Small intestine (tissue), 7 donors: ENCODE measurements at regions not wholly inside any gene's neighbourhood (a gene's known extent, or its start where the extent isn't known, plus 50 kb on each side); places are given as distances from the start of the nearest gene placed in this dataset.

Experiments
- DNase-seq, 2 donors: peaks; one replicate each; pipeline versions ENCODE4 v3.0.0 to v3.0.0-alpha.2; 2013
- FAIRE-seq: peaks from 2 replicates; lab custom pipeline; 2012; peaks lifted over from hg19 to GRCh38; lab: Jason Lieb, UNC
- H3K27ac ChIP-seq, 3 donors: one replicate each; pipeline ENCODE4 v1.5.1; 2013; ENCODE audit warnings: low read length in 2 of 3, mild to moderate bottlenecking in 2 of 3, control low read depth in 1 of 3, inconsistent platforms in 1 of 3, low read depth in 1 of 3, moderate library complexity in 1 of 3
- H3K27me3 ChIP-seq, 3 donors: one replicate each; pipeline ENCODE4 v1.6.1; 2013; ENCODE audit warnings: low read length in 3 of 3, inconsistent platforms in 1 of 3; ENCODE audit not compliant: control insufficient read depth in 3 of 3, insufficient read depth in 3 of 3
- H3K36me3 ChIP-seq, 3 donors: one replicate each; pipeline ENCODE4 v1.6.1; 2013; ENCODE audit warnings: low read length in 3 of 3, inconsistent platforms in 1 of 3, low read depth in 1 of 3, mild to moderate bottlenecking in 1 of 3, moderate library complexity in 1 of 3; ENCODE audit not compliant: control insufficient read depth in 3 of 3, insufficient read depth in 2 of 3
- H3K4me1 ChIP-seq, 3 donors: one replicate each; pipeline ENCODE4 v1.6.1; 2013; ENCODE audit warnings: low read length in 2 of 3, inconsistent platforms in 1 of 3, low read depth in 1 of 3, mild to moderate bottlenecking in 1 of 3, moderate library complexity in 1 of 3; ENCODE audit not compliant: control insufficient read depth in 3 of 3, insufficient read depth in 2 of 3
- H3K4me3 ChIP-seq, 3 donors: one replicate each; pipeline ENCODE4 v1.5.1; 2013; ENCODE audit warnings: low read length in 3 of 3, control low read depth in 1 of 3, inconsistent platforms in 1 of 3, low read depth in 1 of 3, mild to moderate bottlenecking in 1 of 3, moderate library complexity in 1 of 3
- H3K9me3 ChIP-seq, 2 donors: one replicate each; pipeline ENCODE4 v1.6.1; 2013; ENCODE audit warnings: low read depth in 1 of 2, low read length in 1 of 2; ENCODE audit not compliant: control insufficient read depth in 2 of 2, insufficient read depth in 1 of 2
- WGBS, 3 donors: extraction: QIAGEN DNeasy Blood & Tissue Kit; methylation state at CpG; one replicate each; pipeline ENCODE4 v1.1.7; 2013; 5-methylcytosine and 5-hydroxymethylcytosine counted together
- donor health status: healthy with polysubstance abuse.
- donor health status: control.
- donor health status: control.
- donor health status: Bipolar disorder and iron deficiency.
- donor health status: healthy.

DNA sequence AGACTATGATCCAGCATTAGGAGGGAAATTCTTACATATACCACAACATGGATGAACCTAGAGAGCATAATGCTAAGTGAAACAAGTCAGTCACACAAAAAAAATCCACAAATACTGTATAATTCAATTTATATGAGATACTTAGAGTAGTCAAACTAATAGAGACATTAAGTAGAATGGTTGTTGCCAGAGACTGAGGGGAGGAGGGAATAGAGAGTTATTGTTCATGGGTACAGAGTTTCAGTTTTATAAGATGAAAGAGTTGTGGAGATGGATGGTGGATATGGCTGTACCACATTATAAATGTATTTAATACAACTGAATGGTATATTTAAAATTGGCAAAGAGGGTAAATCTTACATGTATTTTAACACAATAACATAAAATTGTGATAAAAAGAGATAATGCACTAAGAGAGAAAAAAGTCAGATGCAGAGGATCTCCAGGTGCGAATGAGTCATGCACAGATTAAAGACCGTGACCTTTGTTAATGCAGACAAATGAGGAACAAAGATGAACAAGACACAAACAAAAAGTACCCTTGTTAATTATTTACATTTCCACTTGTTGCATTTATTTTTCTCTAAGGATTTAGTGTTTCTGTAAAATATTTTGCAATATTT lies 541.7 kb upstream of the MEX3C start:
- Histone ChIP-seq H3K4me3 (no peak overlapping the region), H3K4me1 (no peaks in the 10 kb centered on the region), H3K36me3 (no peaks in the 10 kb centered on the region), H3K27ac (no peak overlapping the region), H3K9me3 (no peaks in the 10 kb centered on the region), H3K27me3 (no peaks in the 10 kb centered on the region)
- FAIRE-seq (no peak), DNase-seq (no peak)
- WGBS, 3 donors, result 39 to 83% (median 46%) methylated on average over 2 of the region's 2 CpGs

DNA sequence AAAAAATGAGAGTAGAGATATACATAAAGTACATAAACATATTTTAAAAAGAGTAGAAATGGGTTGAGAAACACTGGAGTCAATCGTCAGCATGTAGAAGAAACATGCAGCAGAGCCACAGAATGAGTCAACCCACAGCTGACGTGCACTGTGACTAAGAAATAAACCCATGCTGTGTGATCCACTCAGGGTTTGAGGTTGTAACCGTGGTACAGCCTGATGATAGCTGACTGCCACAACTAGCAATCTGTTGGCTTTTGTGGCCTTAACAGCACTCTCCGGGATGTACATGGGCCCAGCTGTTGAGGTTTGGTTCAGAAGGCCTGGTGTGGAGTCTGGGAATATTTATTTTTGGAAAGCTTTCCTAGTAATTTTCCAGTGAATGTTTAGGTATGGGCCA lies 554.4 kb upstream of the MEX3C start:
- no peak for FAIRE-seq
- H3K27ac ChIP-seq, result no peak overlapping the region
- 68 to 80% (median 76%) methylated on average over 4 of the region's 4 CpGs for WGBS, 3 donors

DNA sequence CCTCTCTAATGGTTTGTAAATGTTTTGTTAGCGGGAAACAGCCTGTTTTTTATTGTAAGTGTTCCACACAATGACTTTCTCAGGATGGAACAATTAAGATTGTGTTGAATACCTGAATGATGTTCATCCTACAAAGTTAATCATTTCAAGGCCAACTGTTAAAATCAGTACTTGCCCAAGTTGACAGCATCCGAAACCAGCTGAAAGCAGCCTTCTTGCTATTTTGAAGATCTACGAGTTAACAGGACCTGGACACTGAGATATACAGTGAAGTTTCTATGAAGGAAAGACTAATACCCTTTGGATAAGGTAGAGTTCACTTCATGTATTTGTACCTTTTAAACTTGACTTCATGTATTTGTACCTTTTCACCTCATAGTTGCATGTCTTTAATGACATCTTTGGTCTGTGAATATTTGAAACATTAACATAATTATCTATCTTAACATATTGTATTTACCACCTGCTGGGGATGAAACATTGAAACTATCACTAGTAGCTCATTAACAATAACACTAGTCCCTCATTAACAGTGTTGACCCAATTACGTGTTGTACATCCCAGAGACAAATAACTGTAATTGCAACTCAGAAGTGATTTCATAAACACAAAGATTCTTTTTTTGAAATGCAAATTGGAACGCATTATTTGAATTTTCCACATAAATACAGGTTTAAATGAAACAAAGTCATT lies 556.0 kb upstream of the MEX3C start:
- Histone ChIP-seq H3K4me1 (no peaks in the 10 kb centered on the region), H3K9me3 (no peaks in the 10 kb centered on the region), H3K27ac (no peak overlapping the region), H3K27me3 (peaks cover 0 to 2% (median 0%) of the 10 kb centered on the region in 3 donors), H3K4me3 (no peak overlapping the region), H3K36me3 (no peaks in the 10 kb centered on the region)
- DNase-seq (no peak), FAIRE-seq (no peak)
- 70 to 83% (median 81%) methylated on average over 5 of the region's 5 CpGs for WGBS, 3 donors

More for the DNA sequence above, 554.4 kb upstream of the MEX3C start:
- no peaks in the 10 kb centered on the region for H3K9me3 ChIP-seq
- H3K27me3 ChIP-seq, result peaks cover 0 to 2% (median 0%) of the 10 kb centered on the region in 3 donors
- H3K4me3 ChIP-seq, result no peak overlapping the region
- no peaks in the 10 kb centered on the region for H3K4me1 ChIP-seq
- no peaks in the 10 kb centered on the region for H3K36me3 ChIP-seq
- no peak for DNase-seq

DNA sequence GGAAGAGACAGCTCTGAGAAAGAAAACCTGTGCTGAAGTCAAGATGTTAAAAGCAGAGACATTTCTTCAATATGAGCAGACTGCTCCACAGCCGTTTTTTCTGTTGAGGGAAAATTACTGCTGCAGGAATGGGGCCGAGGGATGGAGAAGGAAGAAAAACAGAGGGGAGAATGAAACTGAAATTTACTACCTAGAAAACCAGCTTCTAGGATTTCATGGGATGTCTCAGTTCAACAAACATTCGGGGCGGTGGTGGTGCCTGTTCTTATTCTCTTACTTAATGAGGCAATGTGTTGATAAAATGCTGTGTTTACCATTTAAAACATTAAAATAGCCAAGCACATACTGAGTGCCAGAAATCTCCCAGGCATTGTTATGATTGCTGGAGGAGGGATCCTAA lies 557.1 kb upstream of the MEX3C start:
- 59 to 71% (median 68%) methylated on average over 4 of the region's 4 CpGs for WGBS, 3 donors
- peaks cover 0 to 2% (median 0%) of the 10 kb centered on the region in 3 donors for H3K27me3 ChIP-seq
- no peak for DNase-seq
- no peaks in the 10 kb centered on the region for H3K36me3 ChIP-seq
- H3K4me3 ChIP-seq, result no peak overlapping the region
- H3K27ac ChIP-seq, result no peak overlapping the region
- no peaks in the 10 kb centered on the region for H3K4me1 ChIP-seq
- H3K9me3 ChIP-seq, result no peaks in the 10 kb centered on the region
- FAIRE-seq, result no peak

DNA sequence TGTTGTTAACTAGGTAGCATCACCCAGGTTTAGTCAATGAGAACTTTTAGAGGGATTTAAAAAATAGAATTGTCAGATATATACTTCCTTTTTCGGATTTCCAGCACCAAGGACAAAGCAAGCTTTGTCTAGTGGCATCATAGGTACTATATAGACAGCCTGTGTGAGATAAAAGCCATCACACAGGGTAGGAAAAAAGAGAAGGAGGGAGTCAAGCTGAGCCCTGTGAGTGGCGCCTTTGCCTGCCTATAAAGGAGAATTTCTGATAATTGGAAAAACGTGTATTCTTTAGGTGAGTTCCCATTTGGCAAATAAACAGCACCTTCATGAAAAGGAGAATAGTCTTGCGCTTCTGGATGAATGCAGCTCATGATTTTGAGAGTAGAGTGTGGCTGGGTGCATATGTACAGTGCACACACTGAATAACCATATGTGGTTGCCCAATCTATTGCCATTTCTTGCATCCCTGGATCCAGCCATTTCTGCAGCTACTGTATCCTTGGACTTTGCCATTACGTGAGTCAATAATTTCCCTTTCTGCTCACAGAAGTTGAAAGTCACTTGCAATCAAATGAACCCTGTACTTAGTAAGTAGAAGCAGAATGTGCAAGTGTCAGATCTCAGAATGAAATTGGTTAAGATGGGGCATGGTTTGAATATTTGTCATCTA lies 559.9 kb upstream of the MEX3C start:
- no peaks in the 10 kb centered on the region for H3K4me1 ChIP-seq
- H3K27me3 ChIP-seq, result no peaks in the 10 kb centered on the region
- H3K4me3 ChIP-seq, result no peak overlapping the region
- no peaks in the 10 kb centered on the region for H3K36me3 ChIP-seq
- no peaks in the 10 kb centered on the region for H3K9me3 ChIP-seq
- H3K27ac ChIP-seq, result no peak overlapping the region
- DNase-seq (peak in 1 of 2 donors; percentile 5), FAIRE-seq (no peak)
- WGBS, 3 donors, result 57 to 75% (median 59%) methylated on average over 5 of the region's 5 CpGs

DNA sequence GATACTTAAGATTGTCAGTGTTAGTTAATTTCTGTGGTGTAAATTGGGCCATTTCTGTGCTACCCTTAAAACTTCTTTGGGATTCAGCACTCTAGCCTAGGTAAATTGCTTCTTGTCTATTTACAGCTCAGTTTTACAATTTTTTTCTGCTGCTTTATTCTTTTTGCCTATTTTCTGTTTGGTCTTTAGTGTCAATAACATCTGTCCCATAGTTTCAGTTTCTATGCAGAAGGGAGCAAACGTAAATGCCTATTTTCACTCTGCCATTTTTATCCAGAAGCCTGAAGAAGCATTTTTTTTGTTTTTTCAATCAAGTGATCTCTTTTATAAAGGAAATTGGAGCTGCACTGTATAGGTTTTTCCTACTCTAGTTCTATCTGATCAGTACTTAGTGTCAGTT lies 564.9 kb upstream of the MEX3C start:
- 17 to 48% (median 25%) methylated on average over 1 of the region's 1 CpG for WGBS, 3 donors
- Histone ChIP-seq H3K4me1 (no peaks in the 10 kb centered on the region), H3K4me3 (no peak overlapping the region), H3K9me3 (no peaks in the 10 kb centered on the region), H3K27ac (no peak overlapping the region), H3K36me3 (no peaks in the 10 kb centered on the region), H3K27me3 (no peaks in the 10 kb centered on the region)
- DNase-seq (no peak), FAIRE-seq (no peak)

DNA sequence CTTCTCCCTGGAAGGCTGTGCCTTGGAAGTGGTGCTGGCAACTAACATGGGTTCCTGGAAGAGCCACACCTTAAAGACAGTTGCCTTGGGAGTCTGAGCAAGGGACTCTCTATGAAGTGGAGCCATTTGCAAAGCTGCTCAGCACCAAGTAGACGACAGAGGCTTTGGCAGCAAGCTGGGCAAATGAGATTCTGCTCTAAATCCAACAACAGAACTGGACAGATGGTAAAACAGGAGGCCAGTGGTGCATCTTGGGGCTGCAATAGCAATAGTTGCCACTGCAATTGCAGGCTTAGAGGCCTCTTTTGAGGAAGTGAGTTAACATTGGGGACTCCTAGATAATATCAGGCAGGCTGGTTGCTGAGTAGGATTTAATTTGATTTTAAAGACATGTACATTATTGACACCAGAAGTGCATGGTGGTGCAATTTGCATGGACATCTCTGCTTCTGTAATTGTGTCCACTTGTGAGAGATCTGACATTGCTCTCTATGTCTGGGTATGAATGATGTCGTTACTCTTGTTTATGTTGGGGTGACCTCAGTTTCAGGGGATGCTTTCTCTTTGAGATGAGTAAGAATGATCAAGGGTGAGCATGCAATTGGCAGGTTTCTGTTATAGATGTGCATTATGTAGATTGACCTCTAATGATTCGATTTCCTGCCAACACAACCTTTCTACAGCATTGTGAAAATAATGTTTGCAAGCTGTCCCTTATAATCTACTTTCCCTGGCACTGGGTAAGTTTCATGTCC lies 568.3 kb upstream of the MEX3C start:
- no peak for FAIRE-seq

DNA sequence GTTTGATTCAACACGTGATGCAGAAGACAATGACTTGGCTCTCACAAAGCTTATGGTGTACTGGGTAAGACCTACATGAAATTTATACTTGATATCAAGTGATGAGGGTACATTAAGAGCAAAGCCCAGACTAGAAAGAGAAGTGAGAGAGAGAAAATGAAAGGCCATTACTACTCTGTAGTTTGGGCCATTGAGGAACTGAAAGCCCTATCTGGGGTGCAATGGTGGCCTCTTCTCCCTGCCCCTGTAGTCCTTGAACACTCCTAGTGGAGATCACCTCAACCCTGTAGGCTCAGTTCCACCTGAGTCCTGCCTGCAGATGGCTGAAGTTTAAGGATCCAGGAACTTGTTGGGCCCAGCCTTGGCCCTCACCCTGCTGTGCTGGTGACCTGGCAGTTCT lies 569.8 kb upstream of the MEX3C start:
- DNase-seq, result no peak
- Histone ChIP-seq H3K36me3 (no peaks in the 10 kb centered on the region), H3K27ac (no peak overlapping the region), H3K27me3 (no peaks in the 10 kb centered on the region), H3K4me1 (no peaks in the 10 kb centered on the region), H3K4me3 (no peak overlapping the region), H3K9me3 (no peaks in the 10 kb centered on the region)
- no peak for FAIRE-seq
- 44 to 76% (median 45%) methylated on average over 1 of the region's 1 CpG for WGBS, 3 donors

More for the DNA sequence above, 568.3 kb upstream of the MEX3C start:
- Histone ChIP-seq H3K4me1 (no peaks in the 10 kb centered on the region), H3K27ac (no peak overlapping the region), H3K4me3 (no peak overlapping the region), H3K36me3 (no peaks in the 10 kb centered on the region), H3K9me3 (no peaks in the 10 kb centered on the region), H3K27me3 (no peaks in the 10 kb centered on the region)
- no peak for DNase-seq
- WGBS, 3 donors, result 47 to 66% (median 54%) methylated on average over 3 of the region's 3 CpGs
